ENCODE measurements at regions not wholly inside any gene's neighbourhood (a gene's known extent, or its start where the extent isn't known, plus 50 kb on each side); places are given as distances from the start of the nearest gene placed in this dataset.

- no peak overlapping the region; the same call in 1 of the 2 replicates for H3K27ac ChIP-seq
- TF ChIP-seq CTCF (conservative IDR thresholded peaks at IDR 0.05) (no peak), ZFX (IDR thresholded peaks at IDR 0.05) (no peak)
Observed at GRCh38 chr5:123809594-123810221, 297.7 kb downstream of the CSNK1G3 start.

GRCh38 chr5:123808461-123809380, 296.7 kb downstream of the CSNK1G3 start:
- TF ChIP-seq ZFX (IDR thresholded peaks at IDR 0.05) (no peak), CTCF (conservative IDR thresholded peaks at IDR 0.05) (no peak)
- H3K27ac ChIP-seq: no peak overlapping the region

- no peak overlapping the region for H3K27ac ChIP-seq
- TF ChIP-seq ZFX (IDR thresholded peaks at IDR 0.05): no peak
- no peak for TF ChIP-seq CTCF (conservative IDR thresholded peaks at IDR 0.05)
Observed at GRCh38 chr5:123807177-123807945, 295.4 kb downstream of the CSNK1G3 start.

- TF ChIP-seq ZFX (IDR thresholded peaks at IDR 0.05): no peak
- TF ChIP-seq CTCF (conservative IDR thresholded peaks at IDR 0.05): no peak
- no peak overlapping the region for H3K27ac ChIP-seq
Observed at GRCh38 chr5:123806644-123807043, 294.7 kb downstream of the CSNK1G3 start.

GRCh38 chr5:123805300-123805699, 293.3 kb downstream of the CSNK1G3 start:
- TF ChIP-seq CTCF (conservative IDR thresholded peaks at IDR 0.05): no peak
- TF ChIP-seq ZFX (IDR thresholded peaks at IDR 0.05): no peak
- no peak overlapping the region for H3K27ac ChIP-seq

GRCh38 chr5:123803359-123803758, 291.4 kb downstream of the CSNK1G3 start:
- no peak for TF ChIP-seq ZFX (IDR thresholded peaks at IDR 0.05)
- no peak for TF ChIP-seq CTCF (conservative IDR thresholded peaks at IDR 0.05)
- H3K27ac ChIP-seq: no peak overlapping the region
